Fibroblast of gingiva (primary cell): ENCODE measurements at regions not wholly inside any gene's neighbourhood (a gene's known extent, or its start where the extent isn't known, plus 50 kb on each side); places are given as distances from the start of the nearest gene placed in this dataset.

Experiments
- DNase-seq: peaks from one replicate; pipeline ENCODE4 v3.0.0-alpha.2; 2011; ENCODE audit warnings: low read depth

- DNase-seq = no peak
These were observed 519.5 kb upstream of the CAMK1G start for GRCh38 chr1:209063767-209064659.

DNA sequence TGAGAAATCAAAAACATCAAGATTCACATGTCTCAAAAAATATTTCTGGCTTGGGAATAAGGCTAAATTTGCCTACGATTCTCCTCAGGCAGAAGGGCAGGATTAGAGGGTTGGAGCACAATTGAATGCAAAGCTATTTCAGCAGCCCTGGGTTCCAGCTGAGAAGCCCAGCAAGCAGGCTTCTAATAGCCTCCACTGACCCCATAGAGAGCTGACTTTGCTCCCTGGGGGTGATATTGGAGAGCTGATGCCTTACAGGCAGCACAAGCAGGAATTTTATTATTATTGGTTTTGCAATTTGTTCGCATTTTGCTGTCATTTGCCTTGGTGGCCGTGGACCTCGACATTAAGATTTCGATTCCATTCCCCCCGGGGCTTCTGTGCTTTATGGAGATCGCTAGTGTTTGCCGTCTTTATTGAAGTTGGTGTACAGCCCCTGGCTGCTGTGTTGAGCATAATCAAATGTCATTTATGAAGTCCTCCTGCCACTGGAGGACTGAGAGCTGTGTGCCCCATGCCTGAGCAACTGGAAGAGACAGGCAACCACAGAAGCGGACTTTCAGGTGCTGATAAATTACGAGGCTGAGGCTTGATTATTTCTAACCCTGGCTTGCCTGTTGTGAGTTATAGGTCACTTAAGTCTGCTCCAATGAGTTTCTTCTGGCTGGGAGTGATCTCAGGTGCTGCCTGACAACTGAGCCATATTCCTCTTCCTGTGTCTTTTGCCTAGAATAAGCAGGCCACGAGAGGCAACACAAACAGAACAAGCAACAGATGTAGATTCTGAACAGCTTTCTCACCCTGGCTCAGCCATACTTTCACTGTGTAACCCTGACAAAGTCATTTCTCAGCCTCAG lies 518.4 kb upstream of the CAMK1G start:
- DNase-seq = no peak

DNA sequence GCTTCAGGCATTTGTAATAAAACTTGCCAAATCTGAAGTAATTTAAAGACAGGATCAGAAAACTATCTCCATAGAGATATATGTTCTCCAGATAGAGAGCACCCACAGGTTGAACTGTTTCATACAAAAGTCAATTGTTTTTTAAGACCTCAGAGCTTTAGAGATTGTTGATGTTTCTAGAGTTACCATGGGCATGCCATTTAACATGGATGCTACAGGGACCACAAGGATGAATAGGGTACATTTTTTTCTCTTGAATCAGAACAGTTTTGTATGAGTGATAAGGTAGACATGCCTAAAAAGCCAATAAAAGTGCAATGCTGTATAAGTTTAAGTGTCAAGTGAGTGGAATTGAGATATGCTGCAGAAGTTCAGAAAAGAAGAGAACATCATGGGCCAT lies 511.0 kb upstream of the CAMK1G start:
- DNase-seq = no peak

DNA sequence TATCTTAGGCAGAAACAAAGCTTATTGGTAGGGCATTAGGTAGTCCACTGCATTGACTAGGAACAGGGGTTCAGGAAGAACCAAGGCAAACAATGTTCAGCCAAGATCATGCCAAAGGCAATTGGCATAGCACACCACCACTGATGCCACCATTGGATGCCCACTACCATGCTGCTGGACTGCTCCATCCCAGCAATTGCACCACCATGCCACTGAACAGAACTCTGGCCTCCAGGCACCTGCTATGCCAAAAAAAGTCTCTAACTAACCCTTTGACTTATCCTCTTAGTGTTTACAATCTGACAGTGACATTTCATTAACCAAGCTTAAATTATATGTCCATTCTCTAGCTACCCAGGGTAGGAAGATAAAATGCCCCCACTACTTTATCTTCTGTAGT lies 509.6 kb upstream of the CAMK1G start:
- no peak for DNase-seq

DNA sequence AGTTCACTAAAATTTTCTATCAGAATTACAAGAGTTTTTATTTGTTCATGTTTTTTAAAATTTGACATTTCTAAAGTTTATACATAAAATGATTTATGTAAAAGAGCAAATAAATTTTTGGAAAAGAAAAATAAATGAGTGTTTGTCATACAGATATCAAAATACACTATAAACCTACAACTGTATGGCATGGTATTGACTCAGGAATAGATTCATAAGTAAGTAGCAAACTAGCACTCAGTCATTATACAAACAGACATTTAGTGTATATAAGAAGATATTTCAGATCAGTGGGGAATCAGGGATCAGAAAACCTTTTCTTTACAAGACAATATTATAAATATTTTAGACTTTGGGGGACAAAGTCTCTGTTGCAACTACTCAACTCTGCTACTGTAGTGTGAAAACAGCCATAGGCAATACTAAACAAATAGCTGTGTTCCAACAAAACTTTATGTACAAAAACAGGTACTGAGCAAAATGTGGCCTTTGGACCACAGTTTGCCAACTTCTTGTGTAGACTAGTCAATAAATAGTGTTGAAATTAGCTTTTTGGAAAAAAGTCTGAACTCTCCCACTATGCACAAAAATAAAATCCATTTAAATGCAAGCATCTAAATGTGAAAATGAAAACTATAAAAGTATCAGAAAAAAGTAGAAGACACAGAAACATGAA lies 508.8 kb upstream of the CAMK1G start:
- DNase-seq = no peak

DNA sequence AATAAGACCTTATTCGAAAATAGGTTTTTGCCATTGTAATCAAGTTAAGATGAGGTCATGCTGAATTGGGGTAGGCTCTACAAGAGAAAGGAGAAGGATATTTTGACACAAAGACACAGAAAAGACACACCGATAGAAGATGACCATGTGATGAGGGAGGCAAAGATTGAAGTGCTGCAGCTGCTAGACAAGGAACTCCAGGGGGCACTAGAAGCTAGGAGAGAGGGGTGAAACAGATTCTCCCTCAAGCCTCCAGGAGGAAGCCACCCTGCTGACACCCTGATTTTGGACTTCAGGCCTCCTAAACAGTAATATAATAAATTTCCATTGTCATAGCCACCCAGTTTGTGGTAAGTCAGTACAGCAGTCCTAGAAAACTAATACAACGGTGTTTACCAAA lies 506.8 kb upstream of the CAMK1G start:
- no peak for DNase-seq

DNA sequence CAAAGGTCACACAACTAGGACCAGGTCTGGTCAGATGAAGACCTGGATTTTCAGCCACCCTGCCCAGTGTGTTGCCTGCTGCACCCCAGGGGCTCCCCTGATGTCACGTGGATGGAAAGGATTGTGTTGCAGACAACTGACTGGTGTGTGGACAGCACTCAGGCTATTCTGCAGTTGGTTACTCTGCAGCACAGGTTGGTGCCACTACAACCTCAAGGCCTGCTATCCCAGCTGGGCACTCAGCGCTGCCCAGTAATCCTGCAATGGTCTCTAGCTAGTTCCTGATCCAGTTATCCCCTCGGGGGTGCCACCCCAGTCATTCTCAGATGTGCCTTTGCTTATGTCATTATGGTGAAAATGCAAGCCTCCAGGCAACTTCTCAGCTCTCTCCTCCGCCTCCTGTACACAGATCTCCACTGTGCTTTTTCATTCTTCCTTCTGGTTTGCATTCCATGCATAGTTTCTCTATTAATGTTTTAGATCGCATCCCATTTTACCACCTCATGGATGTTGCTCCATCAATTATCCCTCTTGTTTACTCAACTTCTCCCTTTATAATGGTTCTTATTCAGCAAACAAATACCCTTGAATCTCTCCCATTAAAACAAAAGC lies 503.2 kb upstream of the CAMK1G start:
- peak; percentile 7 for DNase-seq

DNA sequence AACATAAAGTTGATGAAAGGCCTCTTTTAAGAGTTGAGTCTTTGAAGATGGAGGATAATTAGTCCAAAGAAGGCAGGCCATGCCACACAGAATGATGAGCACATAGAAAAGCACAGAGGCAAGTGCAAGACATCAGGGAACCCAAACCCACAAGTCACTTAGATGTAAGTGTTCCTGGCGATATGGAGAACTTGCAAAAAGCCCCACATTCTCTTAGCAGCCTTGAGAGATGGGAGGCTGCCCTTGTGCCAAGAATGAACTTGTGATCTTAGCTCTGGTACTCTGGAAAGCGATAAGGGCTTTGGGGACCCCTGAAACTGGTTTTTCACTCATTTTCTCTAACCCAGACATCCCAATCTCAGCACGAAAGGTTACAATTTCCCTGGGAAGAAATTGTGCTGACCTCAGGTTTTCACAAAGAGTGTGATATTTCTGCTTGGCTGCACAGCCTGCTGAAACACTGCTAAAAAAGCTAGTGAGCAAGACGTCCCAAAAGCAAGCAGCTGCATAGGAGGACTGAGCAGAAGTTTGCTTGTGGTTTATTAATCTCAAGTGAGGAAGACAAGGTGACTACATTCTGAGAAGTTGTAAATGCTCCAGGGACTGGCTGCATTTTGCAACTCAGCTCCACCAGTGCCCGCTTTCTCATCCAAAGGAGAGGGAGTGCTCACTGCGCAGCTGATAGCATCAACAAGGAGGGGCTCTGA lies 496.9 kb upstream of the CAMK1G start:
- DNase-seq = no peak

GRCh38 chr1:209094384-209094783 lies 489.1 kb upstream of the CAMK1G start:
- no peak for DNase-seq

- peak; percentile 54 for DNase-seq
These were observed 487.6 kb upstream of the CAMK1G start for GRCh38 chr1:209095627-209096595.

DNA sequence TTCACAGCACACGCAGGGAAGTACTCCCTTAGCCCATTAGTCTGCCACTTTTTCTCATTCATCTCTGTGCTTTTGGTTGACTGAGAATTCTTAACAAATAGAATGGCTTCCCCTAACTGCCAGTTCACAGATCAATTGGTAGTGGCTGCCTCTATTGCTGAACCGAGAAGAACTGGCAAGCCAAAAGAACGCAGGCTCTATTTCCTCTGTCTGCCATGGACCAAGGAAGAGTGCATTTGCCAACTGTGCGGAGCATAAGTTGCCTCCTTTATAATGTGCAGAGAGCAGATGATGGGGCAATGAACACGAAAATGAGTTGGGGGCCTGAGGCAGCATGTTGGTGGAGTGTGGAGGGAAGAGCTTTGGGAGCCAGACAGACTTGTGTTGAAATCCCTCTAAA lies 483.1 kb upstream of the CAMK1G start:
- DNase-seq = no peak

- no peak for DNase-seq
These were observed 482.4 kb upstream of the CAMK1G start for GRCh38 chr1:209101106-209101505.

- DNase-seq = no peak
These were observed 481.4 kb upstream of the CAMK1G start for GRCh38 chr1:209102120-209102519.

- DNase-seq = no peak
These were observed 481.0 kb upstream of the CAMK1G start for GRCh38 chr1:209102531-209102930.

DNA sequence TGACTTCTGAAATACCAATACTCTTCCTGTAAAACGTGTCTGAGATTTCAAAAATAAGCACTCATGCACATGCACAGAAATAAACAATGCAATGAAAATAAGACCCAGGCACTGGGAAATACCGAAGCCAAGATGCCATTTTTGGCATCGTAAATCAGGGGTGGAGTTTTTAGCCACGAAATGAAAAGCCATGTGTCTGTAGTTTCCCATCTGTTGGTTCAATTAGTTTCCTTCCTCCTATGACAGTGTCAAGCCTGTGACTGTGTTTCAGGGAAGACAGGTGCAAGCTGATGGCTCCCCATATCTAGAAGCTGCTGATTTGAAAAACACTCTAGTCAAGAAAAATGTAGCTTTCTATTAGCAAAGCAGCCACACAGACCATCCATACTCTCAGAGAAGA lies 480.4 kb upstream of the CAMK1G start:
- no peak for DNase-seq

GRCh38 chr1:209104646-209105045 lies 478.9 kb upstream of the CAMK1G start:
- DNase-seq = no peak

- DNase-seq = no peak
These were observed 477.8 kb upstream of the CAMK1G start for GRCh38 chr1:209105701-209106100.

DNA sequence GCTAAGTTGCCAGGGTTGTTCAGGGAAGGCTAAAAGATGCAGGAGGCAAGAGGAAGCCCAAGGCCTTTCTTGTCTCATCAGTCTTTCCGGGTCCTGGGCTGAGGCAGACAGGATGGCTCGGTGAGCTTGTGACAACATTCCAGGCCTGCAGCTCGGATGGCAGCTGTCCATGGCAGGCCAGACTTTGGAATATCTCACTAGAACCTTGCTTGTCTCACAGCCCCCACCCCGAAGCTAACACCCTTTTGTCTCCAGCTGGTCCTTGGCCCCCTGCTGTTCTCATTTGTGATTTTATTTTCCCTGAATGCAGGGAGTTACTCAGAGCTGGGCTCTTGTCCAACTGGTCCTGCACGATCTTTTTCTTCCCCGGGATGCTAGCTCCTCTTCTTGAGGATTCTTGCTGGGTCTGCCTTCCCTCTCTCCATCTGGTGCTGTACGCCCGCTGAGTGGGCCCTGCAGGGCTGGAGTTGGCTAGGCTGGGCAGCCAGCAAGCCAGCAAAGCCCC lies 477.2 kb upstream of the CAMK1G start:
- DNase-seq = no peak

- DNase-seq = no peak
These were observed 476.7 kb upstream of the CAMK1G start for GRCh38 chr1:209106861-209107260.

DNA sequence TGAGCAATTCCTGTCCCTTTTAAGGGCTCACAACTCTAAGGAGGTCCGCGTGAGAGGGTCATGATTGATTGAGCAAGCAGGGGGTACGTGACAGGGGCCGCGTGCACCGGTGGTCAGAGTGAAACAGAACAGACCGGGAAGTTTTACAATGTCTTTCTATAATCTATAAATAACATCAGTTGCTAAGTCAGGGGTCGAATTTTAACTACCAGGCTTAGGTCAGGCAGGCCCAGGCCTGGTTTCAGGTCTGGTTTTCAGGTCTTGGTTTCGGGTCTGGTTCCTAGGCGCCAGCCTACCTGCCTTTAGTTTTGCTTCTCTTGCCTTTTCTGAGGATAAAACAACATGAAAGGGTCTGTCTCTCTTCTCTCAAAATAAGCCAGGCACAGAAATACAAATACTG lies 476.0 kb upstream of the CAMK1G start:
- DNase-seq = no peak
